NOMO-1 (cell line): ENCODE measurements at regions not wholly inside any gene's neighbourhood (a gene's known extent, or its start where the extent isn't known, plus 50 kb on each side); places are given as distances from the start of the nearest gene placed in this dataset.
"Not testable (repeated sequence)": the region's sequence is repeated elsewhere in the genome, so short reads cannot be mapped to it uniquely, and the experiment has no call there.

Experiments used
- DNase-seq, 2 experiments: peaks; one replicate each; lab custom pipeline; 2025; ENCODE audit not compliant: unreplicated experiment in 2 of 2; lab: John Stamatoyannopoulos, UW

DNA sequence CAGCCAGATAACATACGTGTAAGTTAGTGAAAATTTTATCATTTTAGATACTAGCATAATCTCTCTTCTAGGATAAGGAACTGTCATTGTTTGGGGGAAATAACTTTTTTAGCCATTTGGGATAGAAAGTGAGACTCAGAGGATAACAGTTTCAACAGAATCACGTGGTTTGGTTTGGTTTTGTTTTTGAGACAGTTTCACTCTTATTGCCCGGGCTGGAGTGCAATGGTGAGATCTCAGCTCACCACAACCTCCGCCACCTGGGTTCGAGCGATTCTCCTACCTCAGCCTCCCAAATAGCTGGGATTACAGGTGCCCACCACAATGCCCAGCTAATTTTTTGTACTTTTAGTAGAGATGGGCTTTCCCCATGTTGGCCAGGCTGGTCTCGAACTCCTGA, 323.2 kb upstream of the MEIS1 start:
- DNase-seq, result no peak

DNA sequence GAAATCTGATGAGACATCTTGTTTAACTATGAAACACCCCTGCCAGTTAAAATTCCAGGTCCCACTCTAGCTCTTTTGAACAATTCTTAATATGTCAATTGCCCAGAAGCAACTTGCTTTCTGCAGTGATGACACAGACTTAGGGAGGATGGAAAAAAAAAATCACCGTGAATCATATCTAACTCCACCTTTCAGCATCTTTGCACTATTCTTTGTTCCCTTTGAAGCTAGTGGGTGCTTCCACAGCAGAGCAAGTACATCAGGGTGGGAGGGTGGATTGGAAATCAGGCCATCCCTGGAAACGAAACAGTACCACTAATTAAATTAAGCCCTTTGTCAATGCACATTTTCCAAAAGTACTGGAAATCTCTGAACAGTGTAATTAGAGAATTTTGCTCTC, 324.3 kb upstream of the MEIS1 start:
- DNase-seq, result no peak

GRCh38 chr2:66110086-66110485, 324.8 kb upstream of the MEIS1 start:
- no peak for DNase-seq

- DNase-seq, result no peak
These were observed 325.5 kb upstream of the MEIS1 start for GRCh38 chr2:66109419-66109818.

DNA sequence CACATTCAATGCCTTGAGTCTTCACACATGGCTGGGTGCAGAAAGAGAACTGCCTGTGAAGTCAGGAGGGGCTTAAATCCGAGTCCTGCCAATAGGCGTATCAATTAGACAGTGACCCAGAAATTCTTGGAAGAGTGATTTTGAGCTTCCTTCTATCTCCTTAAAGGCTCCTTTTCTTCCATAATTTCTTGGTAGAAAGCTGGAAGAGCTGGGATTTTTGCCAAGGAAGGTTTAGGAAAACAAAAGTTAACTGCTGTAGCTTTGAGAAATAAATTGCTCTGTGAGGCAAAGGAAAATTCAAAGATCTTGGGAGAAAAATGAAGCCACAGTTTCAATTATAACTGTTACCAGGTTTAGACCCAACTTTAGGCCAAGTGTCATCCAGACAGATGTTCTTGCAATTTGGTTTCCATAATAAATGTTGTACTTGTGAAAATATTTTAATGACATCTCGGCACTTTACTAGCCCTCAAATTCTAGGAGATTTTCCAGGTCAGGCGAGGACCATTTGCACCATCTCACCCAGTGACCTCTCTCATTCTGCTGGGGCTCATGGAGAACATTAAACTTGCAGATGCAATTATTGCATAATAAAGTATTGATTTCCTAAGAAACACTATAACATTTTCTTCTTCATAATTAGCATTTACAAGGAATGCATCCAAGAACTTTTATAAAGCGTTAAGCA, 329.7 kb upstream of the MEIS1 start:
- no peak for DNase-seq

GRCh38 chr2:66103581-66103980, 331.3 kb upstream of the MEIS1 start:
- no peak for DNase-seq

- no peak for DNase-seq
These were observed 333.7 kb upstream of the MEIS1 start for GRCh38 chr2:66101206-66101605.

DNA sequence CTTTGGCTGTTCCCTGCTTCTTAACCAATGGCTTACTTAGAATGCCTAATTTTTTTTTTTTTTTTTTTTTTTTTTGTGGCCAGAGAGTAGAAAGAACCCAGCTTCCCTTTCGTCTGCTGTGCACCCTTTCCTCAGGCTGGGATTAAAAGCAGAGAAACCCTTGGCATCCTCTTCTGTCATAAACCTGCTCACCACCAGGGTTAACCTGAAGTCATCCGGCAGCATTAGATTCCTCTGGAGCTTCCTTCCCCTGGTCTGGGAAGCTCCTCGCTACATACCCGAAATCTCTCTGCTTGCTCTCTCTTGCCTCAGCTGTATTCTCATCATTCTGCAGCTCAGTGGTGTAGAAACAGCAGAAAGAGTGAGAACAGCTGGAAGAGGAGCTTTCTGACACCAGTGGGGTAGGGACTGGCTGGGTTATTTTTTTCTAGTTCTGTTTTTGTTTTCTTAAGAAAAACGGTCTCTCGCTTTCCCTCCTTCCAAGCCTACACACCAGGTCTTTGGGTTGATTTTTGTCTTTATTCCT, 339.0 kb upstream of the MEIS1 start:
- DNase-seq, result no peak

DNA sequence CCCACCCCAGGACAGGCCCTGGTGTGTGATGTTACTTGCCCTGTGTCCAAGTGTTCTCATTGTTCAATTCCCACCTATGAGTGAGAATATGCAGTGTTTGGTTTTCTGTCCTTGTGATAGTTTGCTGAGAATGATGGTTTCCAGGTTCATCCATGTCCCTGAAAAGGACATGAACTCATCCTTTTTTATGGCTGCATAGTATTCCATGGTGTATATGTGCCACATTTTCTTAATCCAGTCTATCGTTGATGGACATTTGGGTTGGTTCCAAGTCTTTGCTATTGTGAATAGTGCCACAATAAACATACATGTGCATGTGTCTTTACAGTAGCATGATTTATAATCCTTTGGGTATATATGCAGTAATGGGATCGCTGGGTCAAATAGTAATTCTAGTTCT, 340.2 kb upstream of the MEIS1 start:
- not testable (repeated sequence) for DNase-seq

DNA sequence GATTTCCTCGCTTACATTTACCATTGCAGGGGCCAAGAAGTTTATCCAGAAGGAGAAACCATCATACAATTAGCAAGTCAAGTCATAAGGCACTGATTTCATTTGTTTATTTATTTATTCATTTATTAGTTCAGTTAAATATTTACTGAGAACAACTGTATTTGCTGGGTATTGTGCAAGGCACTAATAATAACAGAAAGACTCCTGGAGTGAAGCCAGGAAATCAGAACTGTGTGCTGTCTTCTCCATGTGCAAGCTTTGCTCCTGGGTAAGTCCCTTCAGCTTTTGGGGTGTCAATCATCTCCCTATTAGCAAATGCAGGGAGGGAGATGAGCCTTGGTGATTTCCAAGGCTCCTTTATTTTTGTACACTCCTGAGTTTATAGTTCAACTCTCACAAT, 341.6 kb upstream of the MEIS1 start:
- DNase-seq, result no peak

GRCh38 chr2:66084948-66085590, 349.9 kb upstream of the MEIS1 start:
- no peak for DNase-seq

GRCh38 chr2:66082581-66082980, 352.3 kb upstream of the MEIS1 start:
- DNase-seq, result no peak

- no peak for DNase-seq
These were observed 354.8 kb upstream of the MEIS1 start for GRCh38 chr2:66080127-66080526.

DNA sequence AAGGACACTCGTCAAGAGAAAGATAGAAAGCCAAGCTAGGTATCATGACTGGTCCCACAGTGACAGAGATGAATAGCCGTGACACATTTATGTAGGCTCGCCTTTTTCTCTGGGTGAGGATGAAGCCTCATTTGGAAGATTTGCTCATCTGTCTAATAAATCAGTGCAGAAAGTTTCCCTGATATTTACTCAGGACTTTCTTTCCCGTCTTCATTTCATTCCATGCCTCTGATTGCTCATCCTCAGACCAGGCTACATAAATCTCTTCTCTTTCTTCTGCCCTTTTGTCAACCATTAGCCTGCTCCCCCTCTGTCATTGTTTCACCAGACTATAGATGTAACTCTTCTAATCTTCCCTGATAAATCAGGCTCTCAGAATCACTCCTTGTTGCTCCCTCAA, 361.8 kb upstream of the MEIS1 start:
- no peak for DNase-seq

DNA sequence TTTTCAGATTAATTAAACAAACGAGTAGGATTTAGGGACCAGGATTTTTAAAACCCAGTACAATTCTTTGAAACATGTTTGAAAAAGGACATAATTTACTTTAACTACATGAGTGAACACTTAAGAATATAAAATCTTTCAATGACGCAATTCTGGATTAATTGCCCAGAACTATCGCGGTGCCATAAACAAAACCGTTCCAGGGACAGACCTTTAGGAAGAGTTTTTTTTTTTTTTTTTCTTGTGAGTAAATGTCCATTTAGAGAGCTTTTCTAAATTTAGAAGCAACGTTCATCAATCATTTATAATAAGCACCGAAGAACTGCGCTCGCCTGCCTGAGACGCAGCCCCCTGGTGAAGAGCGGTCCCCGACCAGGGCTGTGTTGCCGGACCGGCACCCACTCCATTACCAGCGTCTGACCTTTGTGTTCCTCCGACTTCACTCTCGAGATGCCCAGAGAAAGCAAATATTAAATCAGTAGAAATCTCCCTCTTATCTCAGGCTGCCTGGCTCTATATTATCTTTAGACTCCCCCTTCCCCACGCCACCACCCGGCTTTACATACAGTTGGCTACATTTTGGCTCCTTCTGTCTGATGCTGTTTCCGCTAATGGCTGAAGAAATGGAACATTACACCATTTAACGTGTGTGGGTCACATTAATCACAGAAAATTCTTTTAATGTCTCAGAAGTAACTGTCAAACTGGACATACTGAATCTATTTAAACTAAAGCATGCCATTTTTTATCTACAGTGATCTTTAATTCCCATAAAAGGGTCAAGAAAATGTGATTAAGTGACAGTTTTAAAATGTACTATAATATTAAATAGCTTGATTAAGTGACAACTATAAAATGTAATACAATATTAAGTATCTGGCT, 364.0 kb upstream of the MEIS1 start:
- DNase-seq, result no peak

- DNase-seq, result no peak
These were observed 364.8 kb upstream of the MEIS1 start for GRCh38 chr2:66069937-66070720.

GRCh38 chr2:66066032-66066431, 368.9 kb upstream of the MEIS1 start:
- DNase-seq, result no peak

DNA sequence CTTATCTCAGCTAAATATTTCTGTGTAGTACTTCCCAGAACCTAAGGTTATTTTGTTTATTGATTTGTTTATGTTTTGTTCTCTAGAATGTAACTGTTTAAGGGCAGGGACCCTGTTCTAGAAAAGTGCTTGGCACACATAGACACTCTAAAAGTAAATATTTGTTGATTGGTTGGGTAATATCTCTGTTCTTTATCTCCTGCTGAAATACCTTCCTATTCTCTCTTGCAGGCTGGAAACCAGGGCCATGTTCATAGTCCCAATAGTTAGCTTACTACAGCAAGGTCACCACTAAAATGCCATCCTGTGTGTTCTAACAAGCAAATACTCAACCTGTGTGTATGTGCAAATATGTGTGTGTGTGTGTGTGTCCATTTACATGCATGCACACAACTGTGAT, 375.6 kb upstream of the MEIS1 start:
- no peak for DNase-seq

- DNase-seq, result no peak
These were observed 376.2 kb upstream of the MEIS1 start for GRCh38 chr2:66058675-66059074.

DNA sequence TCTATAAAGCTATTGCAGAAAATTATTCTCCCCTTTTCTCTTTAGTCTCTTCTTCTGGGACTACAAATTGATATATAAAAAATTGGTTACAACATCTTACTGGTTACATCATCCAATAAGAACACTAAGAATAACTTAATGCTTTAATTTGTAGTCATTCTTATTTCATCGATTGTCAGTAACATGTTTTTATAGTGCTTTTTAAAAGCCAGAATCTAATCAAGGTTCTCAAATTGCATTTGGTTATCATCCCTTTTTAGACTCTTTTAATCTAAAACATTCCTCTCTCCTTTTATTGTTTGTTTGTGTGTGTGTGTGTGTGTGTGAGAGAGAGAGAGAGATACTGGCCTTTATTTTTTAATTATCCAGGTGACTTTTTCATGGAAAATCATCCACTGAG, 377.1 kb upstream of the MEIS1 start:
- DNase-seq, result no peak

DNA sequence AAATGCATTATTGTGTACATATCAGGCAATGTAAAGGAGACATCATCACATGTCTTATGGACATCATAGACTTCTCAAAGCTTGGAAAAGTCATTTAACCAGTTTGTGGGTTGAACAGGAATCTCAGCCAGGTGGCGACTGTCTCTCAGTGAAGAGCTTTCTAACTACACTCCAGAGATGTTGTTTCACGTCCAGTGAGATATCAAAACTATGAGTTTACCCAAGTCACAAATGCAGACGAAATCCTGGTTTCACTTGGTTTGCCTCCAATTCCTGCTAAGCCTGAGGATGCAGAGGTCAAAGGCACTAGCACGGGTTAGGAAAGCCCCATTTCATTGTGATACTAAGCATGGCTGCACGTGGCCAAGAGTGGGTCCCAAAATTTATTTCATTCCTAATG, 384.5 kb upstream of the MEIS1 start:
- DNase-seq, result no peak
